GM12891 (cell line): ENCODE measurements at regions not wholly inside any gene's neighbourhood (a gene's known extent, or its start where the extent isn't known, plus 50 kb on each side); places are given as distances from the start of the nearest gene placed in this dataset.

Experiments used
- DNase-seq: peaks from one replicate; pipeline ENCODE4 v3.0.0; 2011; ENCODE audit warnings: low spot score; ENCODE audit not compliant: insufficient read length
- FAIRE-seq: peaks from 2 replicates; lab custom pipeline; 2011; peaks lifted over from hg19 to GRCh38; lab: Jason Lieb, UNC
- PAX5 ChIP-seq: IDR thresholded peaks from 2 replicates; pipeline ENCODE4 v1.6.1; 2011; ENCODE audit warnings: low read length, moderate library complexity, mild to moderate bottlenecking; ENCODE audit not compliant: insufficient read depth, severe bottlenecking
- POLR2A ChIP-seq: IDR thresholded peaks from 2 replicates; pipeline ENCODE4 v1.6.1; 2011; ENCODE audit warnings: low read depth, low read length, control low read depth
- POLR2AphosphoS5 ChIP-seq: IDR thresholded peaks from 2 replicates; pipeline ENCODE4 v1.6.1; 2011; ENCODE audit warnings: low read depth, low read length, control low read depth
- POU2F2 ChIP-seq: IDR thresholded peaks from 2 replicates; pipeline ENCODE4 v1.6.1; 2011; ENCODE audit warnings: low read depth, mild to moderate bottlenecking, control low read depth, low read length, moderate library complexity
- SPI1 ChIP-seq: IDR thresholded peaks from 2 replicates; pipeline ENCODE4 v1.6.1; 2011; ENCODE audit warnings: low read depth, low read length, control low read depth
- TAF1 ChIP-seq: IDR thresholded peaks from 2 replicates; pipeline ENCODE4 v1.6.1; 2011; ENCODE audit warnings: low read depth, low read length, control low read depth

- TF ChIP-seq POU2F2 (no peak), POLR2A (no peak), PAX5 (no peak), SPI1 (no peak), POLR2AphosphoS5 (no peak), TAF1 (no peak)
- FAIRE-seq (no peak), DNase-seq (peak; percentile 5)
Measured at GRCh38 chr1:65525266-65526048, 105.0 kb downstream of the LEPR start.

GRCh38 chr1:65526049-65526556 lies 105.6 kb downstream of the LEPR start:
- TF ChIP-seq POLR2A (no peak), PAX5 (no peak), POLR2AphosphoS5 (no peak), TAF1 (no peak), SPI1 (no peak), POU2F2 (no peak)
- no peak for DNase-seq

GRCh38 chr1:65527190-65527589 lies 106.7 kb downstream of the LEPR start:
- DNase-seq (no peak), FAIRE-seq (no peak)
- TF ChIP-seq POLR2A, result no peak
- no peak for TF ChIP-seq POLR2AphosphoS5
- no peak for TF ChIP-seq PAX5
- no peak for TF ChIP-seq SPI1
- TF ChIP-seq TAF1, result no peak
- TF ChIP-seq POU2F2, result no peak

More at GRCh38 chr1:65526049-65526556, 105.6 kb downstream of the LEPR start:
- FAIRE-seq, result no peak

- FAIRE-seq (no peak), DNase-seq (no peak)
- no peak for TF ChIP-seq SPI1
- TF ChIP-seq POLR2AphosphoS5, result no peak
- TF ChIP-seq POLR2A, result no peak
- TF ChIP-seq TAF1, result no peak
- no peak for TF ChIP-seq POU2F2
- no peak for TF ChIP-seq PAX5
Measured at GRCh38 chr1:65527707-65528503, 107.4 kb downstream of the LEPR start.

- FAIRE-seq (no peak), DNase-seq (no peak)
- TF ChIP-seq TAF1 (no peak), POLR2AphosphoS5 (no peak), SPI1 (no peak), POU2F2 (no peak), PAX5 (no peak), POLR2A (no peak)
Measured at GRCh38 chr1:65531972-65532570, 111.6 kb downstream of the LEPR start.

- DNase-seq, result no peak
- FAIRE-seq, result no peak
- no peak for TF ChIP-seq POU2F2
- no peak for TF ChIP-seq POLR2A
- no peak for TF ChIP-seq POLR2AphosphoS5
- TF ChIP-seq PAX5, result no peak
- no peak for TF ChIP-seq SPI1
- TF ChIP-seq TAF1, result no peak
Measured at GRCh38 chr1:65535981-65536380, 115.5 kb downstream of the LEPR start.

GRCh38 chr1:65538086-65538485 lies 117.6 kb downstream of the LEPR start:
- TF ChIP-seq PAX5 (no peak), POLR2A (no peak), POU2F2 (no peak), TAF1 (no peak), POLR2AphosphoS5 (no peak), SPI1 (no peak)
- FAIRE-seq (no peak), DNase-seq (no peak)

- no peak for TF ChIP-seq POLR2AphosphoS5
- no peak for TF ChIP-seq TAF1
- no peak for TF ChIP-seq POU2F2
- TF ChIP-seq SPI1, result no peak
- TF ChIP-seq PAX5, result no peak
- TF ChIP-seq POLR2A, result no peak
- FAIRE-seq (no peak), DNase-seq (no peak)
Measured at GRCh38 chr1:65538664-65539063, 118.2 kb downstream of the LEPR start.

- FAIRE-seq (no peak), DNase-seq (no peak)
- TF ChIP-seq TAF1, result no peak
- no peak for TF ChIP-seq PAX5
- TF ChIP-seq POLR2A, result no peak
- no peak for TF ChIP-seq SPI1
- no peak for TF ChIP-seq POLR2AphosphoS5
- no peak for TF ChIP-seq POU2F2
Measured at GRCh38 chr1:65539266-65540131, 119.0 kb downstream of the LEPR start.
